HepG2 (cell line): ENCODE measurements at regions not wholly inside any gene's neighbourhood (a gene's known extent, or its start where the extent isn't known, plus 50 kb on each side); places are given as distances from the start of the nearest gene placed in this dataset.
A peak's percentile ranks its signal among the peaks of the same experiment; 100 is the strongest.

Experiments used
- ATAC-seq: fragments of 200-7000 bp; cut with Tn5 transposase; 3 replicates; pipeline ENCODE4 v1.9.1; 2020; ENCODE audit warnings: mild to moderate bottlenecking, moderate library complexity
- BruUV-seq: library from RNA; stranded (reverse); fragments of 400-500 nt; replicated peaks from 2 replicates; lab custom pipeline; 2021; lab: Mats Ljungman, UMichigan
- CTCF ChIA-PET: fragments of 300-600 bp; formaldehyde crosslinking; extraction: SDS; loops from one replicate; lab custom pipeline; 2021; ENCODE audit warnings: low total read pairs, inconsistent platforms, low intra/inter-chr PET ratio; lab: Yijun Ruan, JAX
- POLR2A ChIA-PET: fragments of 350-600 bp; sonication (Branson Sonifier 250); formaldehyde crosslinking; loops from one replicate; lab custom pipeline; 2020; ENCODE audit warnings: antibody characterized with exemption, inconsistent platforms; lab: Yijun Ruan, JAX
- DNase-seq: peaks from one replicate; pipeline ENCODE4 v3.0.0-alpha.2; 2015; ENCODE audit warnings: low spot score
- FAIRE-seq: peaks from 3 replicates; lab custom pipeline; 2011; peaks lifted over from hg19 to GRCh38; lab: Jason Lieb, UNC
- H2AFZ ChIP-seq: one replicate; pipeline ENCODE4 v1.6.1; 2011; ENCODE audit warnings: low read length, inconsistent platforms
- H3K27ac ChIP-seq: fragments of 300-600 bp; 3 replicates; pipeline ENCODE4 v1.8.0; 2011; ENCODE audit warnings: mixed run types, mild to moderate bottlenecking, mixed read lengths, low read length, inconsistent platforms; ENCODE audit not compliant: insufficient read depth; ENCODE audit errors: extremely low read length
- H3K27me3 ChIP-seq, 2 experiments: fragments of 200-600 bp in 1 of 2; 2 replicates in 1 of 2; 3 replicates in 1 of 2; pipeline versions ENCODE4 v1.6.0 to v1.8.0; 2011; ENCODE audit warnings: low read length in 2 of 2, mild to moderate bottlenecking in 2 of 2, moderate library complexity in 2 of 2, inconsistent platforms in 1 of 2; ENCODE audit not compliant: insufficient read depth in 2 of 2, control insufficient read depth in 1 of 2
- H3K36me3 ChIP-seq, 2 experiments: fragments of 200-600 bp in 1 of 2; replicated peaks in 1 of 2; 2 replicates in 1 of 2; 3 replicates in 1 of 2; pipeline versions ENCODE4 v1.5.1 to v1.8.0; 2011; ENCODE audit warnings: low read length in 2 of 2, inconsistent platforms in 1 of 2; ENCODE audit not compliant: insufficient read depth in 2 of 2, control insufficient read depth in 1 of 2
- H3K4me1 ChIP-seq: 2 replicates; pipeline ENCODE4 v1.5.1; 2012; ENCODE audit warnings: low read length, inconsistent platforms; ENCODE audit not compliant: insufficient read depth
- H3K4me2 ChIP-seq: 2 replicates; pipeline ENCODE4 v1.6.0; 2011; ENCODE audit warnings: low read depth, low read length, inconsistent platforms
- H3K4me3 ChIP-seq, 3 experiments: fragments of 200-600 bp in 1 of 3; sonication (generic), shearing (Covaris generic) in 1 of 3; replicated peaks in 1 of 3; 2 replicates each; pipeline ENCODE4 v1.5.1; 2011 to 2016; ENCODE audit warnings: low read length in 3 of 3, inconsistent platforms in 2 of 3, low read depth in 2 of 3, mild to moderate bottlenecking in 2 of 3, control low read depth in 1 of 3, mixed read lengths in 1 of 3; ENCODE audit not compliant: insufficient read depth in 1 of 3
- H3K79me2 ChIP-seq: one replicate; pipeline ENCODE4 v1.6.1; 2011; ENCODE audit warnings: low read length, inconsistent platforms; ENCODE audit not compliant: insufficient read depth
- H3K9ac ChIP-seq: 2 replicates; pipeline ENCODE4 v1.6.0; 2011; ENCODE audit warnings: mild to moderate bottlenecking, low read depth, low read length, inconsistent platforms; ENCODE audit not compliant: insufficient read depth
- H3K9me3 ChIP-seq: 2 replicates; pipeline ENCODE4 v1.5.1; 2012; ENCODE audit warnings: mild to moderate bottlenecking, low read length
- H4K20me1 ChIP-seq: 2 replicates; pipeline ENCODE4 v1.6.0; 2011; ENCODE audit warnings: inconsistent platforms, mild to moderate bottlenecking, low read length, moderate library complexity; ENCODE audit not compliant: insufficient read depth
- BRD4 ChIP-seq: sonication (generic); formaldehyde crosslinking; IDR thresholded peaks from 2 replicates; pipeline ENCODE4 v1.4.0; 2020; ENCODE audit warnings: missing genetic modification reagents
- ZNF431 ChIP-seq: sonication (generic); formaldehyde crosslinking; IDR thresholded peaks from 2 replicates; pipeline ENCODE4 v1.9.0; 2022; ENCODE audit warnings: missing genetic modification reagents, low read depth, mild to moderate bottlenecking, borderline replicate concordance
- ZNF768 ChIP-seq: sonication (generic); formaldehyde crosslinking; IDR thresholded peaks from 2 replicates; pipeline ENCODE4 v1.4.0; 2020; ENCODE audit warnings: missing genetic modification reagents
- WGBS: methylation state at CpG from one replicate; pipeline ENCODE4 v1.1.6; 2017; ENCODE audit warnings: low lambda C conversion rate; 5-methylcytosine and 5-hydroxymethylcytosine counted together
- in situ Hi-C: cut with HindIII; loops from 2 replicates; pipeline ENCODE4 v1.10.0; 2017; ENCODE audit warnings: low pct_unique_long_range_greater_than_20kb; ENCODE audit not compliant: extremely low pct_ligation_motif_present
- intact Hi-C: fragments of 100-400 bp; cut with micrococcal nuclease; formaldehyde crosslinking; loops from one replicate; pipeline ENCODE4 v1.10.0; 2022; ENCODE audit not compliant: unreplicated experiment
- TF ChIP-seq, protein P1 (sequence below): sonication (generic); formaldehyde crosslinking; IDR thresholded peaks from 2 replicates; pipeline ENCODE4 v1.5.1; 2020; ENCODE audit warnings: missing genetic modification reagents, mild to moderate bottlenecking, borderline replicate concordance
- TF ChIP-seq, protein P2 (sequence below): sonication (generic); formaldehyde crosslinking; IDR thresholded peaks from 2 replicates; pipeline ENCODE4 v1.8.0; 2023; ENCODE audit warnings: mild to moderate bottlenecking, missing genetic modification reagents

DNA sequence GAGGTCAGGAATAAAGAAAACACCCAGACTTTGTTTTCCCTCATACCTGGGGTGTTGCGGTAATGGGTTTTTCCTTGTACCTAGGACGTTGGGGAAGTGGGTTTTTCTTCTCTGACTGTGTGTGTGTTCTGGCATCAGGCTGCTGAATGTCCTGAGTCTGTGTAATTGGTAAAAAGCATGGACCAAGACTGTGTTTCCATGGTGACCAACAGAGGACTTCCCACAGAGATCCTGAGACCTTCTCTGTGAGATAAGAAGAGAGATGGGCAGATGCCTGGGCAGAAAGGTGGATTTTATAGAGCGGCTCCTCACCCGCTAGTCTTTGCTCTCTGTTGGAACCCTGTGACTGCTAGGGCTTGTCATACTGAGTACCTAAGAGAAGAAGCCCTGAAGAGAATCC lies 135.4 kb upstream of the GGTLC1 start (continued):
- TF ChIP-seq, protein P1, sequence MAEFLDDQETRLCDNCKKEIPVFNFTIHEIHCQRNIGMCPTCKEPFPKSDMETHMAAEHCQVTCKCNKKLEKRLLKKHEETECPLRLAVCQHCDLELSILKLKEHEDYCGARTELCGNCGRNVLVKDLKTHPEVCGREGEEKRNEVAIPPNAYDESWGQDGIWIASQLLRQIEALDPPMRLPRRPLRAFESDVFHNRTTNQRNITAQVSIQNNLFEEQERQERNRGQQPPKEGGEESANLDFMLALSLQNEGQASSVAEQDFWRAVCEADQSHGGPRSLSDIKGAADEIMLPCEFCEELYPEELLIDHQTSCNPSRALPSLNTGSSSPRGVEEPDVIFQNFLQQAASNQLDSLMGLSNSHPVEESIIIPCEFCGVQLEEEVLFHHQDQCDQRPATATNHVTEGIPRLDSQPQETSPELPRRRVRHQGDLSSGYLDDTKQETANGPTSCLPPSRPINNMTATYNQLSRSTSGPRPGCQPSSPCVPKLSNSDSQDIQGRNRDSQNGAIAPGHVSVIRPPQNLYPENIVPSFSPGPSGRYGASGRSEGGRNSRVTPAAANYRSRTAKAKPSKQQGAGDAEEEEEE (CRISPR knock-in tag) = no peak
- TF ChIP-seq ZNF431 = no peak
- TF ChIP-seq BRD4 = no peak

DNA sequence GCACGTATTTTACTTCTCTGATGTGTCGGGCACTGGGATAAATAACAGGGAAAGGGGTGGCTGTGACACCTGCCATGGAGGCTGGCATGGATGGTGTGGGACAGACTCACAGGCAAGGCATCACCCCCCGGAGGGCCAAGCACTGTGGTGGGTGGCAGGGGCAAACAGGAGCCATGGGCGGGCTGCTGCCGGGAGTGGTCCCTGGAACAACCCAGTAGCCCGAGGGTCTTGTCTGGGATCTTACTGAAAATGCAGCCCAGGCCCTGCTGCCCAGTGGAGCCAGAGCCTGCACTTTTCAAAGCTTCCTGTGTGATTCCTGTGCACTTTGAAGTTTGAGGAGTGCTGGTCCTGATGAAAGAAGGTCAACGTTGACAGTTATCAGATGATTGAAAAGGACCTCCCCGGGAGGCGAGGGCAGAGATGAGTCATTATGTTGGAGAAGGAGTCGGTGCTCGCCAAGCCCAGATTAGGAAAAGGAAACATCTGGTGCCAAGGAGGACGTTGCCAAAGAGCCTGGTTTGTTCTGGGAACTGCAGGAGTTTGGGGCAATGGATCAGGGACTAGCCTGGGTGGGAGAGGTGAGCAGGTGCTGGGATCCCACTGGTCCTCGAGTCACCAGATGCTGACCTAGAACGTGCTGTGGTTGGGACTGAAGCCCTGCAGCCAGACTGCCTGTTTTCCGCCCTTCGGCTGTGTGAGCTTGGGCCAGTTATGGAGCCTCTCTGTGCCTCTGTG lies 130.0 kb upstream of the GGTLC1 start:
- in situ Hi-C loops = no loop called here
- no peaks in the 10 kb centered on the region; a peak in 1 of 5 replicates for H3K27me3 ChIP-seq
- no peaks in the 10 kb centered on the region for H4K20me1 ChIP-seq
- no TSS peak for BruUV-seq
- no peaks in the 10 kb centered on the region for H3K79me2 ChIP-seq
- POLR2A ChIA-PET = no interaction called here
- H2AFZ ChIP-seq = no peak overlapping the region
- FAIRE-seq = no peak
- CTCF ChIA-PET = no interaction called here
- no peak overlapping the region for H3K27ac ChIP-seq
- no peak overlapping the region for H3K9ac ChIP-seq
- intact Hi-C loops = no loop called here
- H3K4me1 ChIP-seq = no peaks in the 10 kb centered on the region
- H3K4me3 ChIP-seq = no peak overlapping the region
- TF ChIP-seq ZNF768 (CRISPR knock-in tag) = peak; percentile 87
- TF ChIP-seq, protein P2, sequence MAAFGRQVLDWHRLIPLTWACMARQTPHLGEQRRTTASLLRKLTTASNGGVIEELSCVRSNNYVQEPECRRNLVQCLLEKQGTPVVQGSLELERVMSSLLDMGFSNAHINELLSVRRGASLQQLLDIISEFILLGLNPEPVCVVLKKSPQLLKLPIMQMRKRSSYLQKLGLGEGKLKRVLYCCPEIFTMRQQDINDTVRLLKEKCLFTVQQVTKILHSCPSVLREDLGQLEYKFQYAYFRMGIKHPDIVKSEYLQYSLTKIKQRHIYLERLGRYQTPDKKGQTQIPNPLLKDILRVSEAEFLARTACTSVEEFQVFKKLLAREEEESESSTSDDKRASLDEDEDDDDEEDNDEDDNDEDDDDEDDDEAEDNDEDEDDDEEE (CRISPR knock-in tag) = no peak
- no peaks in the 10 kb centered on the region for H3K9me3 ChIP-seq
- no peak for ATAC-seq
- WGBS = 37% methylated on average over 14 of the region's 16 CpGs
- no peak overlapping the region for H3K4me2 ChIP-seq
- no peaks in the 10 kb centered on the region for H3K36me3 ChIP-seq
- DNase-seq = no peak
